ENCODE measurements at regions not wholly inside any gene's neighbourhood (a gene's known extent, or its start where the extent isn't known, plus 50 kb on each side); places are given as distances from the start of the nearest gene placed in this dataset.

- no peak overlapping the region for H2AFZ ChIP-seq (ENCODE audit: insufficient read depth, low read depth, low read length, poor library complexity, severe bottlenecking)
- ChIA-PET POLR2A (no interaction called here), CTCF (no interaction called here)
- DNase-seq (no peak), ATAC-seq (ENCODE audit: low read depth) (no peak)
- H3K9me3 Mint-ChIP-seq (ENCODE audit: insufficient read depth) = no peaks in the 10 kb centered on the region
- no peaks in the 10 kb centered on the region for H4K20me1 ChIP-seq (ENCODE audit: control insufficient read depth, insufficient read depth, low read length, poor library complexity, severe bottlenecking)
- H3K79me2 ChIP-seq (ENCODE audit: control insufficient read depth, insufficient read depth, low read length) = no peaks in the 10 kb centered on the region
- H3K27ac Mint-ChIP-seq = peak overlapping the region; percentile 26
- 14% methylated on average over 1 of the region's 4 CpGs for WGBS (ENCODE audit: insufficient coverage)
- H3K4me3 Mint-ChIP-seq = no peak overlapping the region
- H3K4me1 ChIP-seq (ENCODE audit: control insufficient read depth in 2 of 2, insufficient read depth in 2 of 2, low read length in 2 of 2) = peaks cover 30 to 37% of the 10 kb centered on the region in 2 donors
- no peak overlapping the region for H3K4me3 ChIP-seq (ENCODE audit: control extremely low read depth in 1 of 5, extremely low read depth in 1 of 5, insufficient read depth in 1 of 5, low read depth in 2 of 5, low read length in 4 of 5)
- H3K4me2 ChIP-seq (replicated peaks; ENCODE audit: low read depth, low read length, poor library complexity, severe bottlenecking) = no peak overlapping the region
- H3K27ac ChIP-seq (ENCODE audit: low read length in 2 of 2) = no peak overlapping the region
- H3K4me1 Mint-ChIP-seq = peaks cover 46% of the 10 kb centered on the region
- intact Hi-C loops (cut with micrococcal nuclease) = no loop called here
- no peak for TF ChIP-seq CTCF (IDR thresholded peaks at IDR 0.05)
- no peak for TF ChIP-seq EZH2 (IDR thresholded peaks at IDR 0.05; ENCODE audit: borderline replicate concordance, insufficient read depth, low read depth, low read length, poor library complexity, severe bottlenecking)
- no peak overlapping the region for H3K9ac ChIP-seq (ENCODE audit: low read length)
- no peaks in the 10 kb centered on the region for H3K9me3 ChIP-seq (ENCODE audit: control extremely low read depth in 1 of 3, control insufficient read depth in 2 of 3, insufficient read depth in 1 of 3, low read length in 2 of 3)
- H3K36me3 ChIP-seq (replicated peaks in 1 of 2; ENCODE audit: control extremely low read depth in 1 of 2, control insufficient read depth in 1 of 2, extremely low read depth in 1 of 2, insufficient read depth in 2 of 2, low read length in 1 of 2) = no peaks in the 10 kb centered on the region
- H3K27me3 Mint-ChIP-seq = no peaks in the 10 kb centered on the region
- H3K27me3 ChIP-seq (replicated peaks in 1 of 4; ENCODE audit: control extremely low read depth in 1 of 4, control insufficient read depth in 3 of 4, insufficient read depth in 4 of 4, low read length in 3 of 4) = no peaks in the 10 kb centered on the region
Measured at GRCh38 chrX:42128587-42128986, 205.2 kb upstream of the CASK start.

- Mint-ChIP-seq H3K4me3 (peak overlapping the region; percentile 32), H3K9me3 (ENCODE audit: insufficient read depth) (no peaks in the 10 kb centered on the region), H3K4me1 (peaks cover 47% of the 10 kb centered on the region), H3K27ac (peak overlapping the region; percentile 61), H3K27me3 (no peaks in the 10 kb centered on the region)
- Histone ChIP-seq H4K20me1 (ENCODE audit: control insufficient read depth, insufficient read depth, low read length, poor library complexity, severe bottlenecking) (no peaks in the 10 kb centered on the region), H3K4me3 (ENCODE audit: control extremely low read depth in 1 of 5, extremely low read depth in 1 of 5, insufficient read depth in 1 of 5, low read depth in 2 of 5, low read length in 4 of 5) (no peak overlapping the region), H3K4me1 (ENCODE audit: control insufficient read depth in 2 of 2, insufficient read depth in 2 of 2, low read length in 2 of 2) (peaks cover 30 to 37% of the 10 kb centered on the region in 2 donors), H2AFZ (ENCODE audit: insufficient read depth, low read depth, low read length, poor library complexity, severe bottlenecking) (no peak overlapping the region), H3K79me2 (ENCODE audit: control insufficient read depth, insufficient read depth, low read length) (no peaks in the 10 kb centered on the region), H3K27me3 (replicated peaks in 1 of 4; ENCODE audit: control extremely low read depth in 1 of 4, control insufficient read depth in 3 of 4, insufficient read depth in 4 of 4, low read length in 3 of 4) (no peaks in the 10 kb centered on the region), H3K9ac (ENCODE audit: low read length) (no peak overlapping the region), H3K9me3 (ENCODE audit: control extremely low read depth in 1 of 3, control insufficient read depth in 2 of 3, insufficient read depth in 1 of 3, low read length in 2 of 3) (no peaks in the 10 kb centered on the region), H3K4me2 (replicated peaks; ENCODE audit: low read depth, low read length, poor library complexity, severe bottlenecking) (peak overlapping the region; percentile 12), H3K36me3 (replicated peaks in 1 of 2; ENCODE audit: control extremely low read depth in 1 of 2, control insufficient read depth in 1 of 2, extremely low read depth in 1 of 2, insufficient read depth in 2 of 2, low read length in 1 of 2) (no peaks in the 10 kb centered on the region), H3K27ac (ENCODE audit: low read length in 2 of 2) (peak overlapping the region; percentile 24 to 45)
- intact Hi-C loops (cut with micrococcal nuclease) = no loop called here
- DNase-seq = peak; percentile 4
- TF ChIP-seq CTCF (IDR thresholded peaks at IDR 0.05) (no peak), EZH2 (IDR thresholded peaks at IDR 0.05; ENCODE audit: borderline replicate concordance, insufficient read depth, low read depth, low read length, poor library complexity, severe bottlenecking) (no peak)
- no peak for ATAC-seq (ENCODE audit: low read depth)
- ChIA-PET POLR2A (no interaction called here), CTCF (no interaction called here)
- WGBS (ENCODE audit: insufficient coverage) = no CpG with 5 or more reads among the region's 2 CpGs
Measured at GRCh38 chrX:42128020-42128419, 204.7 kb upstream of the CASK start.
